ENCODE measurements at regions not wholly inside any gene's neighbourhood (a gene's known extent, or its start where the extent isn't known, plus 50 kb on each side); places are given as distances from the start of the nearest gene placed in this dataset.

- no peak for DNase-seq
Observed at GRCh38 chr6:113394216-113394615, 462.9 kb upstream of the MARCKS start.

- no peak for DNase-seq
Observed at GRCh38 chr6:113394729-113395128, 462.4 kb upstream of the MARCKS start.

DNA sequence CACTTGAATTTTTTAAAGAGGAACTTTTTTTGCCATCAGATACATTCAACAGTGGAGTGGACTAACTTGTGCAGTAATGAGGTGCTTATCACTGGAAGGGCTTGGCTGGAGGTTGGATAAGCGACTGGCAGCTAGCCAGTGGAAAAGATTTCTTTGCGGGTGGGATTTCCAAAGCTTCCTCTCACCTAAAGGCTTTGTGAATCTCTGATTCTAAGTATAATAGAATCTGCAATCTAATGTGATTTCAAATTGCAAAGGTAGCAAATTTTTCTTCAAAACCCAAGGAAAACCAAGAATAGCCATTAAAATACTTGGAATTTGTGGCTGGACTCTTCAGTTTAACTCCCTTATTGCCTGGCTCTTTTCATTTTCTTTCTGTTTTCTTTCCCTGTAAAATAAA, 460.4 kb upstream of the MARCKS start:
- no peak for DNase-seq

GRCh38 chr6:113397236-113397635, 459.9 kb upstream of the MARCKS start:
- no peak for DNase-seq

DNA sequence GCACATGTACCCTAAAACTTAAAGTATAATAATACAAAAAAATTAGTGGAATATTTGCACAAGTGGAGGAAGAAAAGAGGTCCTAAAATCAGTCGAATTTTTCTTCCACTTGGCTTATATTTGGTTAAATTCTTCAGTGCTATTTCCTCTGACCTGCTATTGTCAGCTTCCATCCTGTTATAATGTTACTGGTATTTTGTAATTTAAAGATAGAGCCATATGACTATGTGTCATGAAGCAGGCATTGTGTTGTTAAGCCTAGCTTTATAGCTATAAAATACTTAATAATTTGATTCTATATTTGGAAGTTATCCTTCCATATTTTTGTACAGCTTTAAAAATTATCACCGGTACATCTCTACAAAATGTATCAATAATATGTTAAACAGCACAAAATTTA, 455.9 kb upstream of the MARCKS start:
- no peak for DNase-seq

DNA sequence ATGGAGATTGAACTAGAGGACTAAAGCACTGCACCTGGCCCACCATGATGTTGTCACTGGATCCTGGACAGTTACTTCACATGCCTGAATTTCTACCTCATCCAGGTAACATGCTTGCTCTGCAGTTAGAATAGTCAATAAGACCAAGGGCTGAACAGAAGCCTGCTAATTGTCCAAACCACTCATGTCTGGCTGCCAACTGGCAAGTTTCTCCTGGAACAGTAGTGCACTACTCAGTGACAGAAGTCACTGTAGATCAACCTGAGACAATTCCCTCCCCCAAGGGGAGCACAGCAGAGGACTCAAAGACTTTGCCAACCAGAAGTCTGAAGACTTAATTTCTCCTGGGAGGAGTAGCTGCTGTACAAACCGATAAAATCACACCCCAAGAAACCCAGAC, 454.6 kb upstream of the MARCKS start:
- no peak for DNase-seq

DNA sequence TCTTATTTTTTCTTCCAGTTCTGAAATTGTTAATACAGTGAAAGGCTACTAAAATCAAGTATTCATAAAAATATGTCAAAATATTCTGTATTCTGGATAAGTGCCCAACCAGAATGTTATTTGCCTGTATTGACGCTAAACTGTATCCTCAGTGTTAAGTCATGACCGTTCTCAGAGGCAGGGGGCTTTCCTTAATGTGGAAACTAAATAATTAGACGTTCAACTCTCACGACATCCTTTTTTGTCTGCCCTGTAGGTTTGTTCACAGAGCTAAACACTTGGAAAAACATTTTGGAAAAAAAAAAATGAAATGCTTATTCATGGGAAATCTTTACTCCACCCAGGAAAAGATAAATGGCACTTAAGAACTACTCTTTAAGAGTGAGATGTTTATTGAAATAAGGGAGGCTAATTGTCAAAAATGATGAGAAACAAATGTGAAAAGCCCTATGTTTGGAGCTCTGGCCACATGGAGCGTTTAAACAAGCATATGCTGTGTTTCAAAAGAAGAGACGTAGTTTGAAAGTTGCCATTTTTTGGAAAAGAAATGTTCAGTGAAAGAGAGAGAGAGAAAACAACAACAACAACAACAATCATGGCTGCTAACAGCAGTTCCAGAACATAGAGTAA, 453.1 kb upstream of the MARCKS start:
- DNase-seq: no peak

DNA sequence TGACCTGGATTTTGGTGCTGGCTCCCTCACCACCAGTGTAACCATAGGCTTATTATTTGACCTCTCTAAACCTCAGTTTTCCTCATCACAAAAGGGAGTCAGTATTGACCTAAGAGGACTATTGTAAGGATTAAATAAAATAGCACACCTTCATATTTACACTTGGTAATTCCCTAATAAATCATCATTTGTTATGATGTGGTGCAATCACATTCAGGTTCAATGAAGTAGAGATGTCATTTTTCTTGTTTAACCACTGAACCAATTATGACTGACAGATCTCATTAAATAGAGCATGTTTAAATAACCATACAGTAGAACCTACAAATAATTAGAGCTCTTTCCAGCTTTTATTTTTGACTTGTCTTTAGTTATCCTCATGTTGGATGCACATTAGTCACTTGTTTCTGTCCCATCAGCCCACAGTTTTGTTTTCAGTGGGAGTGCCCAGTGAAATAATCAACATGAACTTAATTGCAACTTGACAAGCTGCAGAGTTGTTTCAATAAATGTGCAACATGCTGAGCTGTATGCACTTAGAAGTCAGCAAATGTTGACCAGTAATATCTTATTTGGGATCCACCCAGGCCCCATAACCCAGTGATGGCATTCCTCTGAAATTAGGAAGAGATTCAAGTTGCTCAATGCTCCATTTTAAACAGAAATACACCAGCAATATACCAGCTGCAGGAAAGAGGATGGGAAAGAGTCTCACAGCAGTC, 451.7 kb upstream of the MARCKS start:
- no peak for DNase-seq

DNA sequence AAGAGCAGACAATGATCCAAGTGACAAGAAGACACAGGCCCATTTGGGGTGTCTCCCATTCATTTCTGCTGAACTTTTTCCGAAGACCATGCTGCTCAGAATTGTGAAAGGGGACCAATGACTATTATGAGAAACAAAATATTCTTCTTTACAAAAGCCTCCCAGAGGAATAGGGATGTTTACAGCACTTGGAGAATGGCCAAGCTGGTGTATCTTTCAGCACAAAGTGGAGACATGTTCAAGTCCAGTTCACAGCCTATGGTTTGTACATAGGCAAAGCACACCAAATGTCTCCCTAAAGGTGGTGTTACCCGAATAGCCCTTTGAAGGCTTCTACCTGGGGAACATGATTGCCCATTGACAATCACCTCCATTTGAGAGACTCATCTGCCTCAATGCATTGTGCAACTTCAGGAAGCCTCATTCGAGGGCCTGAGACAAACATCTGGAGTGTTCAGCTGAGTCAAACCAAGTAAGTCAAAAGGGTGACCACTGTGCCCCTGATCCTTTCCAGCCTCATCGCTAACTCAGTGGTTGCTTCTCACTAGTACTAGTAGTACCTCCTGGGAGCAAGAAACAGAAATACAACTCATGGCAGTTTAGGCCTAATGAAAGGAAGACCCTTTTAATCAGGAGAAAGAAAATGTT, 451.0 kb upstream of the MARCKS start:
- DNase-seq: no peak

GRCh38 chr6:113411011-113411410, 446.1 kb upstream of the MARCKS start:
- DNase-seq: no peak

- DNase-seq: no peak
Observed at GRCh38 chr6:113412589-113413357, 444.4 kb upstream of the MARCKS start.

GRCh38 chr6:113414511-113414910, 442.6 kb upstream of the MARCKS start:
- DNase-seq: no peak

DNA sequence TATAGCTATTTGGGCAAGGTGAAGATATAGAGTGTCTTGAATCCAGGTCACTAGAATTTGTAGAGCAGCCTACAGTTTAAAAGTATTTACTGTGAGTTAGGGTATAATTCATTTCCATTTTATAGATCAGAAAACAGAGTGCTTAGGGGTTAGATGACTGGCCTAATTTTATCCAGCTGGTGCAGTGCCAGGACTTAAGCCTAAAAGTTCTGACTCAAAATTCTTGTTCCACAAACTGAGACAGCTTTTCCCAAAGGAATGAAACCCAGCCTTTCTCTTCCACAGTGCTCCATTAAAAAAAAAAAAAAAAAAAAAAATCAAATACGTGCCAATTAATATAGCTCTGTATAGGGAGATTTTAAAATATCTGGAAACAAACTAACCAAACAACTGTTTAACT, 441.0 kb upstream of the MARCKS start:
- no peak for DNase-seq

DNA sequence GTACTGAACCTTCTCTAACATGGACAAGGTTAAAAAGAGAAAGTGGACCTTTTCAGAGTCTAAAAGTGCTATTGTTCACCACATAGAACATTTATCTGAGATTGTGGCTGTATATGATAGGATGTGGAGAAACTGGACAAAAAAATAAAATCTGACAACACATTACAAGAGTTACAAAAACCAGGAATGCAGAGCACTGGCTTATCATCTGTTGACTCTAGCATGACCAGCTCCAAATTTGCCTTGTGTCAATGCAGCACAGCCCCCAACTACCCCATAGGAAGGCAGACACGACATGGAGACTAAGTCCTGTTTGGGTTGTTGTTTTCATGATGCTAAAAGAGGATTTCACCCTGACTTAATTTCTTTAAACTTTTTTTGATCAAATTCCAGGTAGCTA, 436.9 kb upstream of the MARCKS start:
- DNase-seq: no peak

GRCh38 chr6:113421997-113422396, 435.1 kb upstream of the MARCKS start:
- no peak for DNase-seq

DNA sequence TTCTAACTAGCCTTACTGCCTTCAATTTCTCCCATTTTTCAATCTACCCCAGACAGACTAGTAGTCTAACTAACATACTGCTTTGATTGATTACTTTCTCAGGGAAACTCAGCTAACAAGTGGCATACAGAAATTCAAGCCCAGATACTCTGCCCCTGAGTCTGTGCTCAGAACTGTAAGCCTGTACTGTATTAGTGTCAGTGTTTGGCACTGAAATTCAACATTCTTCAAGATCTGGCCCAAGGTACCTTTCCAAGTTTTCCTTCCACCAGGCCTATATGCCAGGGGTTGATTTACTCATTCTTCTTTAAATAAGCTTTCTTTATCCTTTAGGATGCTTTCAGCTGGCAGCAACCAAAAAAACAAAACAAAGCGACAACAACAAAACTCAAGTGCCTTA, 433.2 kb upstream of the MARCKS start:
- no peak for DNase-seq

- no peak for DNase-seq
Observed at GRCh38 chr6:113425977-113426660, 431.0 kb upstream of the MARCKS start.

DNA sequence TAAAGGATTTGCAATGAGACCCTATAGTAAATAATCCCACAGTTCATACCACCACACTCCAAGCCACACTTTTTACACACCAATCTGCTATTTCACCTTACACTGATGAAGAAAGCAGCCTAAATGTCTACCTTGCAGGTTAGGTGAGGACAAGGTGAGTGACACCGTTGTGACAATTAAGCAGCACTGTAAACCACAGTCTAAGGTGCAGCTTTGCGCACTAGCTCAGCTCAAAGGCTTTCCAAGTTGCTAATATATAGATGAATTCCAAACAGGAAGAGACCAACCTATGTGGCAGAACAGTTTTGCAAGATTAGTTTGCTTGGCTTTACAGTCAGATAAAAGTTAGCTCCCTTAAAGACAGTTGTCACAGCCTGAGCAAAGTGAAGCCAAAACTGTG, 429.5 kb upstream of the MARCKS start:
- no peak for DNase-seq

GRCh38 chr6:113428702-113429101, 428.4 kb upstream of the MARCKS start:
- DNase-seq: no peak

GRCh38 chr6:113432521-113433334, 424.4 kb upstream of the MARCKS start:
- no peak for DNase-seq

DNA sequence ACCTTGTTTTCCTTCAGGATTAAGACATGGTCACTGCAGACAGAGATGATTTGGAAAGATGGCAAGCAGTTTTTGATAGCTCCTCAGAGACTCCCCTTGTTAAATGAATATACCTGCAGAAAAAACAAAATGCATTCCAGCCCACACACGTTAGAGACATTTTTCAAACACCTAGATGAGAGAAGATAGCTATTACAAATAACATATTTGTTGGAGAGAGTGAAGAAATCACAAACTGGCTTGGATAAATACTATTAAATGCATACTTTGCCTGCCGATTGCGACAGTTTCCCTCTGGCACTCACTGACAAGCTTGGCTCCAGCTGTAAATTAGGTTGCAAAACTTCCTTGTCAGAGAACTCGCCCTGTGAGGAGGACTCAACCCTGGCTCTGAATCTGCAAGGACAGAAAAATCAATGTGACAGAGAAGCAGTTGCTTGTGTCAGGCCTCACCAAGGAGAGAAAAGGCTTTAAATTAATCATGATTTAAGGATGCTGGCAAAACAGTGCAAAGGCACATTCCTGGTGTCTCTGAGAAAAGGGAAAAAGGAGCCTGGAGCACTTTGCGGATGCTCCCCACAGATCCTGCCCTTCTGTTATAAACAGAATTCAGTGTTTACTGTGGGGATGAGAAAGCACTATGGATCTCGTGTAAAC, 423.7 kb upstream of the MARCKS start:
- DNase-seq: no peak

- no peak for DNase-seq
Observed at GRCh38 chr6:113434641-113435040, 422.5 kb upstream of the MARCKS start.

All from activated gamma-delta T cell treated with Interleukin-2 at 50 U/mL for 16 hours (primary cell).